Activated naive CD4-positive, alpha-beta T cell treated with Interleukin-2 at 50 U/mL for 16 hours (primary cell): ENCODE measurements at regions not wholly inside any gene's neighbourhood (a gene's known extent, or its start where the extent isn't known, plus 50 kb on each side); places are given as distances from the start of the nearest gene placed in this dataset.

Experiments used
- DNase-seq: peaks from one replicate; pipeline ENCODE4 v3.0.0-alpha.2; 2020

DNA sequence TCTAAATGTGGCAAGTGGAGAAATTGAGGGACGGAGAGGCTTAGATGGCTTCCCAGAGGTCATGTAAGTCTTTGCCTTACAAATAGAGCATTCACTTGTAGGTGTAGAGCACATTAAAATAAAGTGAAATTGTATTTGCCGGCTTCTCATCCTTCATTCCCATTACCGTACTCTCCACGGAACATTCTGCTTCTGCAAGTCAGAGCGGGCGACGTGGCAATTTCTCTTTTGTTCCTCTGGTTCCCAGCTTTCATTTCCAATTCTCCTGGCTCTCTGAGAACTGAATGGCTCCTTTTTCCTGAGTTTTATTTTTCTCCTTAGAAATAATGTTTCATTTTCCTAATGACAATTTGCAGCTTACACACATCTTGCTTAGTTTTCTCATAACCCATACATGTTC, 51.3 kb upstream of the PFKP start:
- no peak for DNase-seq

DNA sequence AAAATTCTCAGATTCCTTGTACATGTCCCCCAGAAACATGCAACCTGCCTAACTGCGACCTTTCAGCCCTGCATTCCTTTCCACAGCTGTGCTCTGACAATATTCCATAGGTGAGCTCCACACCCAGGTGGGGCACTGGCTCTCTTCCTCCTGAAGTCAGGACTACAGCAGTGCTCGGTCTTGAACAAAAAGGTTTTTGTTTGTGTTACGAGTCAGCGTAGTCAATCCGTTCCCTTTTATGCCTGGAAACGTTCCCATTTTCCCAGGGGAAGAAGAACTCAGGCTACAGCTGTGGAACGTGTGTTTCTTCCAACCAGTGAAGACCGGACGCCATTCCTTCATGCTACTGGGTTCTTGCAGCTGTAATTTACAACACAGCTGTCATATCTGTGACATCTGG, 52.4 kb upstream of the PFKP start:
- DNase-seq: no peak

DNA sequence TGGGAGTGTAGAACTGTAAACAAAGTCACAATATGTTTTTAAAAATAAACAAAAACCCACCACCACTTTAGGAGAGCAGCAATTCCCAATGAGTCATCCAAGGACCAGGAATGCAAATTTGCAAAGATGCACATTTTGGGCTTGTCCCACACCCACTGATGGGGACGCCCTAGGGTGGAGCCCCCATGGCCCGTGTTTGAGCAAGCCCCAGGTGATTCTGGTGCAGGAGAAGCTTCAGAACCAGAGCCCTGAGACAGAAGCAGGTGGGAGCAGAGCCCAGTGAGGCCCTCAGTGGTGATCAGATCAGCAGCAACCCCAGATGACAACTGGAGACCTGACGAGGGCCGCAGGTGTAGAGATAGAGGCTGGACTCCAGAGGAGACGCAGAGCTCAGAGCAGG, 55.1 kb upstream of the PFKP start:
- no peak for DNase-seq

DNA sequence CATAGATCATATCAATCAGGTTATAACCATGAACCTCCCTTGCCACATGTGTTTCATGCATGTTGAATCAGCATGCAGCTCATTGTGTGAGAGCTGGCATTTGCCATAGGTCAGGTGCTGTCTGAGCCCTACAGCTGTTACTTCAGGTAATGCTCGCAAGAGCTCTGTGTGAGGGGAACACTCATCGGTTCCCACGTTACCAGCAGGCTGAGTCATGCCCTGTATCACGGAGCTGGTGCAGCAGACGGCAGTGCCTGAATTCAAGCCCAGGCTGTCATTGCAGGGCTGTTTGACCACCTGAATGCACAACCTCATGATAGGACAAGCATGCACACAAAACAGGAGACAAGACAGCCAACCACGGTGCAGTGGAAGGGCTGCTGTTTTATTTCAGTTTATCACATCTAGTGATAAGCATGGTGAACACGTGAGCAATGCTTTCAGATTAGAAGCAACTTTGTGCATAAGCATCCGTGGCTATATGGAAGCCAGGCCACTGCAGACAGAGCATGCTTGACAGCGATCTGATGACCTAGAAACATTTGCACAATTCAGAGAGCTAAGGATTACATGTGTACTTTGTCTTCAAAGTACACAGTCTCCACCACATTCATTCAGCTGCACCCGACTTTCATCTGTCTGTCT, 56.4 kb upstream of the PFKP start:
- DNase-seq: no peak

DNA sequence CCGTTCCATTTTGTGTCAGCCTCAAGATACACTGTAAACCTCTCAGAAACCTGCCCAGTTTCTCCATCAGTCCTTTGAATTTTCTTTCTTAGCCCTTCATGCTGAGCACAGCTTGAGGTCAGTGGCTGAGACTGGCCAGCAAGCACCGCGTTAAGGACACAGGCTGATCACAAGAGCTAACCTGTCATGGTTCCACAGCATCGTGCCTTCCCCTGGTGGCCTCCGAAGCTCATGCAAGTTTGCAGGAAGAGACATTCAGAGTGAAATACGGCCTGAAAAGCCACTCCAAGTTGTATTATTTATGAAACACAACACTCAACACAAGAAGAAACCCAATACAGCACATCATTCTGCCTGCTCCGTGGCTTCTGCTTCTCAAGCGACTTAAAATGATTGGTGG, 57.0 kb upstream of the PFKP start:
- DNase-seq: no peak

DNA sequence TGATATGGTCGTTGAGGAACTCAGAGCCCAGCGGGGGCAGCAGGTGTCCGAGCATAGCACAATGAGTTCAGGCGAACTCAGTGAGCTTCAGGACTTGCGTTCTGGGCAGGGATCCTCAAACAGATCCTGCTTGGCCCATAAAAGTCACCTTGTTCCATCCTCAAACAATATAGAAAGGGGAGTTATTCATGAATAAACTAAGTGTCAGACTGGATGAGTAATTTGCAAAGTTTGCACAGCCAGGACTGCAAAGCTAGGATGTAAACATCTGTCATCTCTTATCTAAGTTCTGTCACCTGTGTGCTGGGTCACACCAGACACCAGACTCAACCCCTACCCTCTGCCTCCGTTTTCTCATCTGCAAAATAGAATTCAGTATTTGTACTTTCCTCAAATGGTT, 58.0 kb upstream of the PFKP start:
- DNase-seq: no peak

DNA sequence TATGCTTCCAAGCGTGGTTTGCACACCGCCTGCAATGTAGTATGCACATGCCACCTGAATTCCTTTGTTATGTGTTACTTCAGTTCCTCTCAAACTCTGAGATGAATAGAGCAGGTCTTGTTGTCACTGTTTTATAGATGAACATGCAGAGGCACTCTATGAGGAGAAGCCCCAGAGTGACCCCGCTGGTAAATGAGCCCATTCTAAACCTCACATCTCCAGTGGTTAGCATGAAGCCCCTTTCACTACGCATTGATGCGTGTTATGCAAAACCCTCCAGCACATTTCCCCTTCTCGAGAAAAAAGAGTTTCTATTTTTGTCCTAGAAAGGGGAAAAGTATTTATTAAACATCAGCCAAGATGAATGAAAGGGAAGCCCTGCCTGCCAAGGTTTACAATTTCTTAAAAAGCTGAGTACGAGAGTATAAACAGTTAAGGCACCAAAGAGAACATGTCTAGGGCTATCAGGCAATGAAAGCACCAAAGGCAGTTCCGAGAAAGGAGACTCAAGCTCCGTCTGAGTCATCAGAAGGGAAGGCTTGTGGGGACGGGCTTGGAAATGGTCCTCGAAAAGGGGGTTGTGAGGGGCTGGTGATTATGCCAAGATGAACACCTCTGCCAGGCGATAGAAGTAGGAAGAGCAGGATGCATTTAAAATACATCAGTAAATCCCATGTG, 58.7 kb upstream of the PFKP start:
- DNase-seq: no peak

DNA sequence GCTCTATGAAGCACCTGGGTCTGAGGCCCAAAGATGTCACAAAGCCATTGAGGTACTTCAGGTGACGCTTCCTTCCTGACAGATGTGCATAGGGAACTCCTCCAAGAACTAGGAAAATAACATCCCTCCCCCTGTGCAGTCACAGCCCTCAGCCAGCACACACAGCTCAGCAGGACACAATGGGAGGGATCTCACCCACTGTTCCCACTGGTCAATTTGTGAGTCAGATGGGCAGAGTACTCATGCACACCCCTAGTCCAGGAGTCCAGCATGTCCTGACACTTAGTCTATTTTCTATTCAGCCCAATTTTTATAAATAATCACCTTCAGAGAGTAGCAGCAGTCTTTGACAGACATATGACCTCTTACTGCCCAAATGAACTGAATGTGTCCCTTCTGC, 60.7 kb upstream of the PFKP start:
- DNase-seq: no peak

DNA sequence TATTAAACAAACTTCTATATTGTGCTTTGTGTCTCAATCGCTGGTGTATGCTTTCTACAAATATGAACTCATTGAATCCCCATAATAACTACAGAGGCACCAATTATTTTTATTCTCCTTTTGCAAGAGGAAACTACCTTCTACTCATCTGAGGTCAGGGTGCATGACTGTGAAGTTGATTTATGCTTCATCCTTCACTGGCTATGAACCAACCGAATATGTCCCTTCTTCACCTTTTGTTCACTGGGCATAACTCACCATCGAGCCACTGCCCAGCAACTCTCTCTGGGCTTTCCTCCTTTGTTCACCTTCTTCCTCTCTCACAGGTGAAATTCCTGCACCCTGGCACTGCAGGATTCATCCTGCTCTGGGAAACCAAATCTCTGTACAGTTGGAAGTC, 61.3 kb upstream of the PFKP start:
- DNase-seq: no peak

DNA sequence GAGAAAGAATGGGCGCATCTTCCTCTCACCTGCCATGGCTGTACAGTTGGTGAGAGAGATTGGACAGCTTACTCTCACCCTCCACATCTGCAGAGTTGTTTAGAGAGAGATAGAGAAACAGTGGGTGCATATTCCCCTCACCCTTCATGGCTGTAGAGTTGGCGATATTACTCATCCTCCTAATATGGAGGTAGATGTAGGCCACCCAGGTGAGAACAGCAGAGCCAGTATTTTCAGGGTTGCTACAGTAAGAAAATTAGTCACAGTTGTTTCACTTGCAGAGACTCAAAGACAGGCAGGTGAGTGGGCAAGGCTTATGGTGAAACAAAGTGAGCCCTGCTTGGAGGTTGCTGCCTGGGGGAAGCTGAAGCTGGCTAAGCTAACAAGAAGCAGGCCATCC, 65.0 kb upstream of the PFKP start:
- DNase-seq: no peak

DNA sequence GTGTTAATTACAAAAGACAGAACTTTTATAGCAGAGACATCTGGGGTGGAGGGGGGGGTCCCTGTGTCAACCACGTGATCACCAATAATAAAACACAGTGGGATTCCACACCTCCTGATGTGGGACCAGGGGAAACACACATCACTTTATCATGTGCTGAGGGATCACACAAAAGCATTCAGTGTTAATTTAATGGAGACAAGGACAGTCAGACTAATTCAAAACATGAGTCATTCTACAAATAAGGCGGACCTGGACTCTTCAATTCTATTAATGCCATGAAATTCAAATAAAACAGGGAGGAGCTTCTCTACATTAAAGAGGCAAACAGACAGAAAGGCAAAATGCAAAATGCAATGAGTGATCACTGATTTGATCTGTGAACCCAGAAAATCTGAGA, 67.3 kb upstream of the PFKP start:
- DNase-seq: no peak

DNA sequence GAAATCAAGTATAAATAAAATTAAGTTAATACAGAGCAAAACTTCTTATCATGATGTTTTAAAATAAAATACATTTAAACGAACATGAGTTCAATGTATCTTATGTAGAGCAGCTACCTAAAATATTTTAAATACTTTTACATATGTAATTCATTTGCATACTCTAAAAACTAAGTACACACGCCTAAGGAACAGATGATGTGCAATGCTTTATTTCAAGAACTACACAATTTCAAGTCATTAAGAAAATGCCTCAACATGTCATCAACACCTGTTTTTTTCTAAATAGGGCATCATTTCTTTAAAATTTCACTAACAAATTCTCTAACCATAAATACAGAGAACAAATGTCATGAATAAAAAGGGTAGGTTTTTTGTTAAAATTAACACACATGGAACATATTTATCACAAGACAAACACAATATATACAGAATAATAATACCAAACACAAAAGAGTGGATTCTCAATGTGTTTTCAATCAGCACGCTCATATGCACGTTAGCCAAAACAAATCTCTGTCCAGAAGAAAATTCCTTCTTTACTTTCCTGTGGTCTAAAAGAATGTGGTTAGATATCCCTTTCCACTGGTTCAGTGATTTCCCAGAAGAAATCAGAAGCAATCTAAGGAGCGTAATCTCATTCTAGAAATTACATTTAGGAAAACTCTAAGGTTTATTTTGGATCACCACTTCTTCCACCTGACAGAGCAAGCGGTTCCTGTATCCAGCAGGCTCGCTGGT, 73.0 kb upstream of the PFKP start:
- DNase-seq: no peak

DNA sequence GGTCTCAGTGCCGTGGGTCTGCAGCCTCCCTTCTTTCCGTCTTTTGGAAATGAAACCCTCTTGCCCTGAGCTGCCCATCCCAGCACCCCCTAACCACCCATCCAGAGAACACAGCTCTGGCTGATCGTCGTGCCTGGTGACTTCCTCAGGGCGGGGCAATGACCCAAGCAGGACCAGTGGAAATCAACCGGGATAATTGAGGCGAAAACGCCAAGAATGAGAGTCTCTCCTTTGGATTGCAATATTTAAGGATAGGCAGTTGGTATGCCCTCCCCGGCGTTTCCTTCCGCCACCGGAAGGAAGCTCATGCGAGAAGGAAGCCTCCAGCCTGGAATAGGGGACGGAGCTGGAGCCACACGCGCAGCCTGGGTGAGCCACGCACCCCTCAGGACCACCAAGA, 73.7 kb upstream of the PFKP start:
- DNase-seq: no peak

DNA sequence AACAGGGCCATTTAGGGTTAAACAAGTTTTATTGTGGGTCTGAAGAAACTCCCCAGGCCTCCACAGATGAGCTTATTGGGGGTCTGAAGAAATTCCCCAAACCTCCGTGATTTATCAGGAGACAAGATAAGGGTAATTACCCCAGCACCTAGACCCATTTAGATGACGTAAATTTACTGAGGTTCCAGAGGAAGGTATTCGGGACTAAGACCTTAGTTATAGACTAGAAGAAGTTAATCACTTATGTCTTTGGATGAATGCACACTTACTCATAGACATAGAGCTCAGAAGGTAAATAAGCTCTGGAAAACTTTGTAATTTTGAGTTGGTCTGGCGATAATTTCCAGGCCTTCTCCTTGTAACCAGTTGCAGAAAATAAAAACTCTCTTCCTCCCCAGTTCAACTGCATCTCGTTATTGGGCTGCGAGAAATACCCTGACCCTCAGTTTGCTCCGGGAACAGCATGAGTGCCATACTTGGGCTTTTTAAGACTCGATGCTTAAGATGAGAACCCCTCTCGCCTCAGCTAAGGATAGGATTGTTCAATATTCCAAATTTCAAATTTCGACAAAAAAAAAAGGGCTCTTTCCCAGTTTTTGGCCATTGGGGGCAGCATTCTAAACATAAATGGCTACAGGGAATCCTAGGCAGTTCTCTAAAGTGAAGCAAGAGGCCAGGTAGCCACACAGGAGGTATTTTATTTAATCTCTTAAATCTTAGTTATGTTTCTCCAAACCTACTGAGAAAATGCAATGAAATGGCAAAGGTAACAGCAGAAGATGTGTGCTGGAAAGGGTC, 74.7 kb upstream of the PFKP start:
- no peak for DNase-seq

DNA sequence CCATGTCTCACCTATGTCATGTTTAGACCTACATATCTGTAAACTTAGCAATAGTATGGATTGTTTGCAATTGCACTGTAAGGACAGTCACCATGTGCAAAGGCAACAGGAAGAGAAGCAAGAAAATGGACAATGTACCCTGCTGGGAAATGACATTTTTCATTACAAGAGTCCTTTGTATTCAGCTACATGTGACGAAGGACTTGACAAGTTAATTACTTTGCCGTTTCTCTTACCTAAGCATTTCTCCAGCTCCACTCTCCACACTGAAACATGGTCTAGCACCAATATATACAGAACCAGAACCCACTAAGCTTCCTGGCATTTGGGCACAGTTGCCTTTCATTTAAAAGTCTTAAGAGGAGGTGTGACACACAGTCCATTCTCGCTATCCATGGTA, 76.6 kb upstream of the PFKP start:
- no peak for DNase-seq

DNA sequence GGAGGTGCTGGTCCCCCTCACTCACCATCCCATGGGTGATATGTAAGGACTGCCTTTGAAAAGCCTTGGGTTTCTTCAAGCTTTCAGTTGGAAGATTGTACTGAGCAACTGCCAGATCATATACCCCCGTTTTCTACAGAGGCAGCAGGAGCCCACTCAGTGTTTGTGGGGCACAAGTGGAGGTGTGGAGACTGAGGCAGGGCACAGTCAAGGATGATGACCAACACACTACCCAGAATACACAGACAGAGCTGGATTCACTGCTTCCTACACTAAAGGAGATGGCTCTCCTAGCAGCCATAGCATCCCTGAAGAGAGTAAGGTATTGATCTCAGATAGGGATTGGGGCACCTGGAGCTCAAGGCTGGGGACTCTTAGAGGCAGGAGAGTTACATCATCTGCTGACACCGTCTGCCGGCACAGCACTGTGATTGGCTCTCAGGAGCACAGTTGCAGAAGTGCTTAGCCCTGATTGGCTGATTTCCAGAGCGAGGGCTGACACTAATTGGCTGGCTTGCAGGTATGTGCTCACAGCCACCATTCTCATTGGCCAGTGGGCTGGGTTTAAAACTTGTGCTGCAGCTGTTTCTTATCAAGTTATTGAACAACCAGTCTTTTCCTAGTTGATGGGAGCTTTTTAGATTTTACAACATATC, 77.9 kb upstream of the PFKP start:
- no peak for DNase-seq

DNA sequence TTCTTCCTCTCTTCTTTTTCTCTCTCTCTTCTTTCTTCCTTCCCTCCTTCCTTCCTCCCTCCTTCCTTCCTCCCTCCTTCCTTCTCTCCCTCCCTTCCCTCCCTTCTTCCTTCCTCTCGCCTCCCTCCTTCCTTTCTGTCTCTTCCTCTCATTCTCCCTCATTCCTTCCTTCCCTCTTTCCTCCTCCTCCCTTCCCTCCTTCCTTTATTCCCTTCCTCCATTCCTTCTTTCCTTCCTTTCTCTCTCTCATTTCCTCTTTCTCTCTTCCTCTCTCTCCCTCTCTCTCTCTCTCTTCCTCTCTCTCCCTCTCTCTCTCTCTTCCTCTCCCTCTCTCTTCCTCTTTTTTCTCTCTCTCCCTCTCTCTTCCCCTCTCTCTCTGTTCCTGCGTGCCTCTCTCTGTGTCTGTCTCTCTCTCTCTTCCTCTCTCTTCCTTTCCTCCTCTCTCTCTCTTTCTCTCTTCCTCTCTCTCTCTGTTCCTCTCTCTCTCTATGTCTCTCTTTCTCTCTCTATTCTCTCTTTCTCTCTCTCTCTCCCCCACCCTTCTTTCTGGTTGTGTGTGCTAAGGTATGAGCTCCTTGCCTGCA, 80.1 kb upstream of the PFKP start:
- DNase-seq: no peak

DNA sequence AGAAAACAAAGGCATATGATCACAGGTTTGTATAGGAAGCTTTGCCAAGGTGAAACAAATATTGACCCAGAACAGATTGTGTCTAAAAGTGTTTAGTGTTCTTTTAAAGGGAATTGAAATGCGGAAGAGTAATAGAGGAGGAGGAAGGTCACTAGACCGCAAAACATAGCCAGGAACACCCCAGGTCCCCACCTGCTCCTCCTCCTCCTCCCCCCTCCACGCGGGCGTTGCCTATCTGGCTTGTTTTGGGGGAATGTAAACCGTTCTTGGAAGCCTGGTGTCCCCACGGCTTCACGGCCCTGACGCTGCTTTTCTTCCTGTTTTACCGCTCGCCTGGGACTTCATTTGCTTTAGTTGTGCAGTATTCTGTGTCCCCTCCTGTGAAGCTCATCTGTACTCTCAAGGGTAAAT, 81.0 kb upstream of the PFKP start:
- no peak for DNase-seq

DNA sequence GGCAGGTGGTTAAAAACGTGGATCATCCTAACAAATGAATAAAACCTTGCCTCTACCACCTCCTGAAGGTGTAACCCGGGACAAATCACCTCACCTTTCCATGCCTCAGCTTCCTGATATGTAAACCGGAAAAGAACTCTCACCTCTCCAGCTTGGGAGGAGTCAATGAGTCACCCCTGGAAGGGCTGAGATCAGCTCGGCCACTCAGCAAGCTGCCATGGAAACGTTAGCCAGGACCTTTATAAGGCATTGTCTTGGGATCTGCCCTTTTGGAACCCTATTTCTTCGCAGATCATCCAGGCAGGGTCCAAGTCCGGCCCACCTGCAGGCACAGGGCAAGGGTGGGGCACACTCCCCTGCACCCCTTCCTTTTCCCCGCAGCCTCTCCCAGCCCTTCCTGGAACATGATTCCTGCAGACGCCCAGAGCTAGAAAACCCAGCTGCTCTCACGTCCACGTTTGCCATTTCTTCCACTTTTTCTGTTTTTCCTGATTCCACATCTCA, 81.6 kb upstream of the PFKP start:
- no peak for DNase-seq

DNA sequence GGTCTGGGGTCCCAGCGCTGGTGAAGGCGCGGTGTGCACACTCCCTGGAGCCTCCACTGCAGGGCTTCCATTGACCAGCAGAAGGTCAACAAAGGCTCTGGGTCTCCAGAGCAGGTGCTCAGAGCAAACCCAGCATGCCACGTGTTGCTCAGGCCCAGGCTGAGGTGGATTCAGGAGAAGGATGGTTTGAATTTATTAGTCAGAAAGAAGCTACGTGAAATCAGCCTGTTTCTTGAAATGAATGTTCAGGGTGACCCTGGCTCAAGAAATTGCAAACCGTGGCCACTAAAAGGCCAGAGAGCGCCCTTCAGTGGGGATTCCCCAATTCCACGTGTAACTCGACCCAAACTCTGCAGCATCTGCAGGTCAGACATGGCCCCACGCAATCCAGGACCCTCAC, 82.7 kb upstream of the PFKP start:
- DNase-seq: no peak

DNA sequence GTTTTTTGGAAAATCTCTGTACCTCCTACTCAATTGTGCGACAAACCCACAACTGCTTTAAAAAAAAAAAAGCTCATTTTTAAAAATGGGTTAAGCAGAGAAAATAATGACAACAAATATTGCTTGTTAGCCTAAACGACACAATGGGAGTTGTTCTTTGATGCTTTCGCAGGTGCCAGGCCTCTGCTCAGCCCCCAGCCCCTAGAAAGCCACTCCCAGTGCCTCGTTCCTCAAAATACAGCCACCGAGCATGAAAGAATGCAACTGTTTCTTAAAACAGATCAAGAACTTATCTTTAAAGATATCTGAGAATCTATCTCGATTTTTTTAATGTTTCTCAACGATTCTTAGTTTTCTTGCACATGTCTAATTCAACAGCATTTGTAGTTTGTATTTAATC, 85.2 kb upstream of the PFKP start:
- DNase-seq: no peak

DNA sequence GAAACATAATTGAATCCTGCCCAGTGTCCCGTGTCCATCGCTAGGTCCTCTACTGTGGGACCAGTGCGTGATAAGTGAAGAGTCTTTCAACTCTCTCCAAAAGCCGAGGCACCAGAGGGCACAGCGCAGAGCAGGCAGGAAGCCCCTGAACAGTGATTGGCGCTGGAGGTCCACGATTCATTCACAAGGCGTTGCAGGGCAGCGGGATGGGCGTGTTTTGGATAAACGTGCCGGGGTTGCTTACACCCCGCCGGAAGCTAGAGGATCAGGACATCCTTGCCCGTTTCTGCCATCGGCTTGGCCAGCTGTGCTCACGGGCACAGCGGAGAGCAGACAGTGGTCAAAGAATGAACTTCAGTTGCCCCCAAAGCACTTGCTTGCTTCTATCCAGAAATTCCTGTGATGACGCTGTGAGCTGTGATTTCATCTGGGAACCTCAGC, 86.0 kb upstream of the PFKP start:
- no peak for DNase-seq
